Colonic mucosa (tissue), 4 donors: ENCODE measurements at regions not wholly inside any gene's neighbourhood (a gene's known extent, or its start where the extent isn't known, plus 50 kb on each side); places are given as distances from the start of the nearest gene placed in this dataset.

Experiments used
- DNase-seq: peaks from one replicate; pipeline ENCODE4 v3.0.0-alpha.2; 2020
- H3K27ac ChIP-seq: fragments of 200-600 bp; one replicate; pipeline ENCODE4 v1.8.0; 2021
- H3K27me3 ChIP-seq: fragments of 200-600 bp; one replicate; pipeline ENCODE4 v1.8.0; 2021
- H3K36me3 ChIP-seq: fragments of 200-600 bp; one replicate; pipeline ENCODE4 v1.8.0; 2021
- H3K4me1 ChIP-seq: fragments of 200-600 bp; one replicate; pipeline ENCODE4 v1.8.0; 2021; ENCODE audit warnings: mild to moderate bottlenecking
- H3K4me3 ChIP-seq: fragments of 200-600 bp; one replicate; pipeline ENCODE4 v1.8.0; 2021
- H3K9ac ChIP-seq, 2 donors: one replicate each; pipeline ENCODE4 v1.7.0; 2013; ENCODE audit warnings: control low read depth in 2 of 2, low read depth in 2 of 2, low read length in 2 of 2
- H3K9me3 ChIP-seq: fragments of 200-600 bp; one replicate; pipeline ENCODE4 v1.8.0; 2021
- intact Hi-C: fragments of 100-400 bp; cut with DNase I; formaldehyde crosslinking; loops from one replicate; pipeline ENCODE4 v1.14.1; 2022
- TF ChIP-seq, protein P1 (sequence below): fragments of 200-600 bp; IDR thresholded peaks from one replicate; pipeline ENCODE4 v1.8.0; 2022; ENCODE audit warnings: antibody characterized with exemption, mild to moderate bottlenecking
- donor health status: healthy.
- donor health status: DM: no; HTN: no; CAD: no.
- donor health status: DM: no; HTN: no; CAD: no.

DNA sequence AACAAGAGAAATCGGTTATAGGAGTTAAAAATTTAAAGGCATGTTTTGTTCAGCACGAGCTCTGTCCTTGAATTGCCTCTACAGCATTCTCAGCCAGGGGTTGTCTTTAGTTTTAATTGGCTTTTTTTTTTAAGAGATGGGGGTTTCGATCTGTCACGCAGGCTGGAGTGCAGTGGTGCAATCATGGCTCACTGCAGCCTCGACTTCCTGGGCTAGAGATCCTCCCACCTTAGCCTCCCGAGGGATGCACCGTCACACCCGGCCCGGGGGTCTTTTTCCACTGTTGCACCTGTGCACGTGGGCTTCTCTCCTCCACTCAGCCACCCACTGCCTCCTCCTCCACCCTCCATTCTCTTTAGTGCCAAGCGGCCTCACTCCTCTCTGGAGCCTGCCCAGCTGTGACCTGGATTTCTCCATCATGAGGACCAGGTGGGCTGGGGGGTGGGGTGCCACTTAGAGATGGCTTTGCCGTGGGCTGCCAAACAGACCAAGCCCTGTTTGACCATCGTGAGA, 106.8 kb upstream of the SEC14L1 start:
- Histone ChIP-seq H3K27me3 (no peaks in the 10 kb centered on the region), H3K36me3 (no peaks in the 10 kb centered on the region), H3K27ac (no peak overlapping the region), H3K4me3 (no peak overlapping the region), H3K9me3 (no peaks in the 10 kb centered on the region), H3K9ac (no peak overlapping the region), H3K4me1 (no peaks in the 10 kb centered on the region)
- no peak for DNase-seq
- TF ChIP-seq, protein P1, sequence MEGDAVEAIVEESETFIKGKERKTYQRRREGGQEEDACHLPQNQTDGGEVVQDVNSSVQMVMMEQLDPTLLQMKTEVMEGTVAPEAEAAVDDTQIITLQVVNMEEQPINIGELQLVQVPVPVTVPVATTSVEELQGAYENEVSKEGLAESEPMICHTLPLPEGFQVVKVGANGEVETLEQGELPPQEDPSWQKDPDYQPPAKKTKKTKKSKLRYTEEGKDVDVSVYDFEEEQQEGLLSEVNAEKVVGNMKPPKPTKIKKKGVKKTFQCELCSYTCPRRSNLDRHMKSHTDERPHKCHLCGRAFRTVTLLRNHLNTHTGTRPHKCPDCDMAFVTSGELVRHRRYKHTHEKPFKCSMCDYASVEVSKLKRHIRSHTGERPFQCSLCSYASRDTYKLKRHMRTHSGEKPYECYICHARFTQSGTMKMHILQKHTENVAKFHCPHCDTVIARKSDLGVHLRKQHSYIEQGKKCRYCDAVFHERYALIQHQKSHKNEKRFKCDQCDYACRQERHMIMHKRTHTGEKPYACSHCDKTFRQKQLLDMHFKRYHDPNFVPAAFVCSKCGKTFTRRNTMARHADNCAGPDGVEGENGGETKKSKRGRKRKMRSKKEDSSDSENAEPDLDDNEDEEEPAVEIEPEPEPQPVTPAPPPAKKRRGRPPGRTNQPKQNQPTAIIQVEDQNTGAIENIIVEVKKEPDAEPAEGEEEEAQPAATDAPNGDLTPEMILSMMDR = no peak
- intact Hi-C loops = no loop called here

- no peaks in the 10 kb centered on the region for H3K4me1 ChIP-seq
- intact Hi-C loops = no loop called here
- TF ChIP-seq, protein P1 = no peak
- H3K9me3 ChIP-seq = no peaks in the 10 kb centered on the region
- H3K36me3 ChIP-seq = no peaks in the 10 kb centered on the region
- no peak overlapping the region for H3K9ac ChIP-seq
- H3K27ac ChIP-seq = no peak overlapping the region
- no peak for DNase-seq
- no peak overlapping the region for H3K4me3 ChIP-seq
- H3K27me3 ChIP-seq = no peaks in the 10 kb centered on the region
Measured at GRCh38 chr17:77034677-77035424, 105.9 kb upstream of the SEC14L1 start.

GRCh38 chr17:77035526-77035925, 105.2 kb upstream of the SEC14L1 start:
- H3K4me1 ChIP-seq = no peaks in the 10 kb centered on the region
- H3K4me3 ChIP-seq = no peak overlapping the region
- TF ChIP-seq, protein P1 = no peak
- H3K27ac ChIP-seq = no peak overlapping the region
- no peak overlapping the region for H3K9ac ChIP-seq
- no peaks in the 10 kb centered on the region for H3K9me3 ChIP-seq
- DNase-seq = no peak
- no peaks in the 10 kb centered on the region for H3K36me3 ChIP-seq
- intact Hi-C loops = no loop called here
- no peaks in the 10 kb centered on the region for H3K27me3 ChIP-seq

GRCh38 chr17:77036136-77036840, 104.5 kb upstream of the SEC14L1 start:
- TF ChIP-seq, protein P1 = no peak
- intact Hi-C loops = no loop called here
- Histone ChIP-seq H3K4me3 (no peak overlapping the region), H3K27ac (no peak overlapping the region), H3K36me3 (no peaks in the 10 kb centered on the region), H3K27me3 (no peaks in the 10 kb centered on the region), H3K9me3 (no peaks in the 10 kb centered on the region), H3K4me1 (no peaks in the 10 kb centered on the region), H3K9ac (no peak overlapping the region)
- DNase-seq = no peak

- Histone ChIP-seq H3K4me1 (no peaks in the 10 kb centered on the region), H3K9me3 (no peaks in the 10 kb centered on the region), H3K27ac (no peak overlapping the region), H3K9ac (no peak overlapping the region), H3K4me3 (no peak overlapping the region), H3K36me3 (no peaks in the 10 kb centered on the region), H3K27me3 (no peaks in the 10 kb centered on the region)
- DNase-seq = no peak
- intact Hi-C loops = no loop called here
- TF ChIP-seq, protein P1 = no peak
Measured at GRCh38 chr17:77036841-77037381, 103.9 kb upstream of the SEC14L1 start.
